ENCODE measurements at regions not wholly inside any gene's neighbourhood (a gene's known extent, or its start where the extent isn't known, plus 50 kb on each side); places are given as distances from the start of the nearest gene placed in this dataset.
"Not testable (repeated sequence)": the region's sequence is repeated elsewhere in the genome, so short reads cannot be mapped to it uniquely, and the experiment has no call there.

DNA sequence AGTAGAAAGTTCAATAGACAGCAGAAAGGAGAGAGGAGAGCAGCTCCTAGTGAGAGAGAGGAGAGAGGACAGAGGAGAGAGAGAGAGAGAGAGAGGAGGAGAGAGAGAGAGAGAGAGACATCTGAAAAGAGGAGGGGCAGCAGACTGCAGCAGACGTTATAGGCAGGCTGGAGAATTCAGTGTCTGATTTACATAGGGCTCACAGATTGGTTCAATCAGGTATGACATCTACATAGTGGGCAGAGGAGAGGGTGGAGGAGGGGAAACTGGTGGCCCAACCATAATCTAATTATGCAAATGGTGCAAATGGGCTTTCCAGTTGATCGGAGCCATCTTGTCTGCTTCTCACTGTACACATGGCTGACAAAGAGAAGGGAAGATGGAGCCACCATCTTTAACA lies 221.3 kb upstream of the TRPC4 start:
- no peaks in the 10 kb centered on the region for H3K9me3 ChIP-seq
- no peaks in the 10 kb centered on the region for H3K4me1 ChIP-seq
- FAIRE-seq (no peak), ATAC-seq (no peak), DNase-seq (no peak)
- H3K4me3 ChIP-seq, result no peak overlapping the region
- H3K36me3 ChIP-seq, result peaks cover 0 to 12% (median 0%) of the 10 kb centered on the region in 3 donors
- H3K27me3 ChIP-seq, result no peaks in the 10 kb centered on the region
- intact Hi-C loops (cut with DNase I), result no loop called here
- H3K27ac ChIP-seq, result no peak overlapping the region
- TF ChIP-seq, protein P1, sequence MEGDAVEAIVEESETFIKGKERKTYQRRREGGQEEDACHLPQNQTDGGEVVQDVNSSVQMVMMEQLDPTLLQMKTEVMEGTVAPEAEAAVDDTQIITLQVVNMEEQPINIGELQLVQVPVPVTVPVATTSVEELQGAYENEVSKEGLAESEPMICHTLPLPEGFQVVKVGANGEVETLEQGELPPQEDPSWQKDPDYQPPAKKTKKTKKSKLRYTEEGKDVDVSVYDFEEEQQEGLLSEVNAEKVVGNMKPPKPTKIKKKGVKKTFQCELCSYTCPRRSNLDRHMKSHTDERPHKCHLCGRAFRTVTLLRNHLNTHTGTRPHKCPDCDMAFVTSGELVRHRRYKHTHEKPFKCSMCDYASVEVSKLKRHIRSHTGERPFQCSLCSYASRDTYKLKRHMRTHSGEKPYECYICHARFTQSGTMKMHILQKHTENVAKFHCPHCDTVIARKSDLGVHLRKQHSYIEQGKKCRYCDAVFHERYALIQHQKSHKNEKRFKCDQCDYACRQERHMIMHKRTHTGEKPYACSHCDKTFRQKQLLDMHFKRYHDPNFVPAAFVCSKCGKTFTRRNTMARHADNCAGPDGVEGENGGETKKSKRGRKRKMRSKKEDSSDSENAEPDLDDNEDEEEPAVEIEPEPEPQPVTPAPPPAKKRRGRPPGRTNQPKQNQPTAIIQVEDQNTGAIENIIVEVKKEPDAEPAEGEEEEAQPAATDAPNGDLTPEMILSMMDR (IDR thresholded peaks at IDR 0.05), result no peak
- 62 to 65% methylated on average over 2 of the region's 2 CpGs for WGBS, 2 donors

DNA sequence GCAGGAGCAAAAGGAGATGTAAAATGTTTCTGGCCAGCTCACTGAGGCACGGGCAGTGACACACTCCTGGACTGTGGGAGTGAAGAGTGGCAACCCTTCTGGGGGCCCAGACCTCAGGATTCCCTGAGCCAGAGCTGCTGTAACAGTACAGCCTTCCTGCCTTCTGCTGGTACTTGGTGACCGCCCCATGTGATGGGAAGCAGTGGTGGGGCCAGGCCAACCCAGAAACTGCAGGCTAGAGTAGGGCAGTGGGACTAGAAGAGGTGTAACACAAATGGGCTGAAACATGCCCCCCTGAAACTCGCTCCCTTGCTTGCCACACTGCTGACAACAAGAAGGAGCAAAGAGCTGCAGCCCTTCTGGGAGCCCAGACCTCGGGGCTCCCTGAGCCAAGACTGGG lies 217.1 kb upstream of the TRPC4 start:
- intact Hi-C loops (cut with DNase I), result no loop called here
- TF ChIP-seq, protein P1 (IDR thresholded peaks at IDR 0.05), result no peak
- H3K4me3 ChIP-seq, result no peak overlapping the region
- no peak overlapping the region for H3K27ac ChIP-seq
- no peaks in the 10 kb centered on the region for H3K27me3 ChIP-seq
- ATAC-seq (no peak), FAIRE-seq (no peak), DNase-seq (no peak)
- H3K9me3 ChIP-seq, result no peaks in the 10 kb centered on the region
- 92 to 96% methylated on average over 4 of the region's 4 CpGs for WGBS, 2 donors
- no peaks in the 10 kb centered on the region for H3K4me1 ChIP-seq
- peaks cover 0 to 12% (median 0%) of the 10 kb centered on the region in 3 donors for H3K36me3 ChIP-seq

DNA sequence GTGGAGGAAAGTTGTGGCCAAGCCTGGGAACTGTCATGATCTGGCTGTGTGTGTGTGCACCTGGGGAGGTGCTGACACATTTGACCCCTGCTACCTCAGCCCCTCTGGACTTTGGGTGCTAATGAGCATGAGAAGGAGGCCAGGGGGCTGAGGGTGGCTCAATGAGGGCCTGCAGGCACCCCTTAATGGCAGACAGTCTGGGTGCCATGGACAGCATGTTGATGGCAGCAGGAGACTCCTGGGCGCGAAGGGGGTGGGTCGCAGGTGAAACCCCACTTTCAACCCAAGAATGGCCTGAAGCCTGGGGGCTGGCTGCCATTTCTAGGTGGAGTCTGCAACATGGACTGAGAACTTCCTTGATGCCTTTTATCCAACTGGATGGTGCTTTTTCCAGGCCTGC lies 216.4 kb upstream of the TRPC4 start:
- Histone ChIP-seq H3K4me3 (no peak overlapping the region), H3K36me3 (peaks cover 0 to 12% (median 0%) of the 10 kb centered on the region in 3 donors), H3K27ac (no peak overlapping the region), H3K9me3 (no peaks in the 10 kb centered on the region), H3K27me3 (no peaks in the 10 kb centered on the region), H3K4me1 (no peaks in the 10 kb centered on the region)
- FAIRE-seq (no peak), DNase-seq (no peak), ATAC-seq (no peak)
- intact Hi-C loops (cut with DNase I), result no loop called here
- TF ChIP-seq, protein P1 (IDR thresholded peaks at IDR 0.05), result no peak
- WGBS, 2 donors, result 80 to 100% methylated on average over 3 of the region's 3 CpGs

DNA sequence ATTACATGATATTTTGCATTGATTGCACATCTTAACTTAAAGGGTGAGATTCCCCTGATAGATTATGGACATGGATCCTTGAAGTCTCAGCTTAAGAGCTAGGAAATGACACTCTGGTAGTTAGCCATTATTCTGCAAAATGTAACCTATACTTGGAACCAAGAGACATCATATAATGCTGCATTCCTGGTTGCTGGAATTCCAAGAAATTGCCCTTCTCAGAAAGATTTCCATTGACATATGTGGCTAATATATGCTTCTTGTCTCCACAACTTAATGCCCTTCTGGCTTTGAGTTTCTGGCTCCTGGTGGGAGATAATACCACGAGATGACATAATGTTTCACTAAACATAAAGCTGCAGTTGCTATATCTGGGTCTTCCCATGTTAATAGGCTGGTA lies 204.4 kb upstream of the TRPC4 start:
- no peaks in the 10 kb centered on the region for H3K4me1 ChIP-seq
- H3K4me3 ChIP-seq, result no peak overlapping the region
- ATAC-seq (no peak), DNase-seq (no peak), FAIRE-seq (no peak)
- H3K27me3 ChIP-seq, result no peaks in the 10 kb centered on the region
- intact Hi-C loops (cut with DNase I), result no loop called here
- TF ChIP-seq, protein P1 (IDR thresholded peaks at IDR 0.05), result no peak
- WGBS, 2 donors, result 76 to 78% methylated on average over 1 of the region's 1 CpG
- H3K36me3 ChIP-seq, result no peaks in the 10 kb centered on the region
- H3K9me3 ChIP-seq, result no peaks in the 10 kb centered on the region
- H3K27ac ChIP-seq, result no peak overlapping the region

DNA sequence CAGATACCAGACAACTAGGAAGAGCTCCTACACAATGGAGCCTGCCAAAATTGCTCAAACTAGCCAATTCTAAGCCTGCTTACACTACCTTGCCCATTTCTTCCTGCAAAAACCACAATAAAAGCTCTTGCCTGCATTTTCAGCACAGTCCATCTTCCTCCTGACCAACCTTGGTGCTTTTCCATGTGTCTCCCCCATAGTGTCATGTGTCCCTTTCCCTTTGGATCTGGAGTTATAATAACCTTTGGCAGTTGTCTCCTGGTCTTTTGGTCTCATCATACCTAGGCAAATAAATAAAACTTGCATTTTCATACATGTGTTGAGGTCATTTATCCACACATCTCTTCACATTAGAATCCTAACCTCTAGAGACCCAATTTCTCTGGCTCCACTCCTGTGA lies 203.1 kb upstream of the TRPC4 start:
- Histone ChIP-seq H3K4me1 (no peaks in the 10 kb centered on the region), H3K27ac (no peak overlapping the region), H3K27me3 (no peaks in the 10 kb centered on the region), H3K36me3 (no peaks in the 10 kb centered on the region), H3K4me3 (no peak overlapping the region), H3K9me3 (no peaks in the 10 kb centered on the region)
- DNase-seq, result no peak
- intact Hi-C loops (cut with DNase I), result no loop called here
- no peak for ATAC-seq
- TF ChIP-seq, protein P1 (IDR thresholded peaks at IDR 0.05), result no peak
- no peak for FAIRE-seq

DNA sequence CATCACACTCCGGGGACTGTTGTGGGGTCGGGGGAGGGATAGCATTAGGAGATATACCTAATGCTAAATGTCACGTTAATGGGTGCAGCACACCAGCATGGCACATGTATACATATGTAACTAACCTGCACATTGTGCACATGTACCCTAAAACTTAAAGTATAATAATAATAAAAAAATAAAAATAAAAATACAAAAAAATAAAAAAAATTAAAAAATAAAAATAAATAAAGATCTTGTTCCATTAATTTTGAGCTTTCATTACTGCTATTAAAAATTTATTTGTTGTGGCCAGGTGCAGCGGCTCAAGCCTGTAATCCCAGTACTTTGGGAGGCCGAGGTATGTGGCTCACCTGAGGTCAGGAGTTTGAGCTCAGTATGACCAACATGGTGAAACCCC lies 201.8 kb upstream of the TRPC4 start:
- ATAC-seq; intact Hi-C loops (cut with DNase I); H3K4me3 ChIP-seq; H3K36me3 ChIP-seq; FAIRE-seq; H3K9me3 ChIP-seq; H3K4me1 ChIP-seq; H3K27ac ChIP-seq; DNase-seq; H3K27me3 ChIP-seq: not testable (repeated sequence)
- 92 to 93% methylated on average over 4 to 5 of the region's 5 CpGs for WGBS, 2 donors
